Smooth muscle cell (in vitro differentiated cells): ENCODE measurements at regions not wholly inside any gene's neighbourhood (a gene's known extent, or its start where the extent isn't known, plus 50 kb on each side); places are given as distances from the start of the nearest gene placed in this dataset.

Experiments
- DNase-seq: peaks from one replicate; lab custom pipeline; 2025; ENCODE audit not compliant: unreplicated experiment; lab: John Stamatoyannopoulos, UW
- H2AFZ ChIP-seq: fragments of 200-600 bp; sonication (generic); 2 replicates; pipeline ENCODE4 v1.6.0; 2016; ENCODE audit warnings: antibody characterized with exemption, low read depth, mild to moderate bottlenecking
- H3F3A ChIP-seq: fragments of 200-600 bp; sonication (generic); 2 replicates; pipeline ENCODE4 v1.6.0; 2017; ENCODE audit warnings: antibody characterized with exemption, low read depth
- H3K27ac ChIP-seq: fragments of 200-600 bp; sonication (generic); 2 replicates; pipeline ENCODE4 v1.5.1; 2016; ENCODE audit warnings: low read depth, mild to moderate bottlenecking
- H3K27me3 ChIP-seq: fragments of 200-600 bp; sonication (generic); 2 replicates; pipeline ENCODE4 v1.6.1; 2016; ENCODE audit warnings: low read depth, mild to moderate bottlenecking
- H3K36me3 ChIP-seq: fragments of 200-600 bp; sonication (generic); 2 replicates; pipeline ENCODE4 v1.5.1; 2016; ENCODE audit warnings: low read depth
- H3K4me1 ChIP-seq: fragments of 200-600 bp; sonication (generic); 2 replicates; pipeline ENCODE4 v1.5.1; 2016; ENCODE audit warnings: low read depth
- H3K4me2 ChIP-seq: fragments of 200-600 bp; sonication (generic); 2 replicates; pipeline ENCODE4 v1.6.0; 2016; ENCODE audit warnings: mild to moderate bottlenecking
- H3K4me3 ChIP-seq: fragments of 200-600 bp; sonication (generic); 2 replicates; pipeline ENCODE4 v1.5.1; 2016; ENCODE audit warnings: mild to moderate bottlenecking
- H3K79me2 ChIP-seq: fragments of 200-600 bp; sonication (generic); 2 replicates; pipeline ENCODE4 v1.6.0; 2016; ENCODE audit warnings: low read depth, mild to moderate bottlenecking
- H3K9ac ChIP-seq: fragments of 200-600 bp; sonication (generic); 2 replicates; pipeline ENCODE4 v1.6.0; 2016; ENCODE audit warnings: low read depth
- H3K9me3 ChIP-seq: fragments of 200-600 bp; sonication (generic); replicated peaks from 2 replicates; pipeline ENCODE4 v1.5.1; 2016; ENCODE audit warnings: low read depth
- H4K20me1 ChIP-seq: fragments of 200-600 bp; sonication (generic); 2 replicates; pipeline ENCODE4 v1.6.0; 2016; ENCODE audit warnings: low read depth
- WGBS: methylation state at CpG from one replicate; pipeline ENCODE4 v1.1.7; 2016; ENCODE audit warnings: low lambda C conversion rate; 5-methylcytosine and 5-hydroxymethylcytosine counted together
- TF ChIP-seq, protein P1 (sequence below): fragments of 200-600 bp; sonication (generic); IDR thresholded peaks from 2 replicates; pipeline ENCODE4 v1.5.1; 2017; ENCODE audit warnings: borderline replicate concordance, mild to moderate bottlenecking, antibody characterized with exemption; ENCODE audit not compliant: insufficient read depth, poor library complexity, severe bottlenecking

GRCh38 chr12:27385766-27386564, 53.3 kb downstream of the BMAL2 start:
- no peak overlapping the region for H3K4me3 ChIP-seq
- DNase-seq, result no peak
- TF ChIP-seq, protein P1, sequence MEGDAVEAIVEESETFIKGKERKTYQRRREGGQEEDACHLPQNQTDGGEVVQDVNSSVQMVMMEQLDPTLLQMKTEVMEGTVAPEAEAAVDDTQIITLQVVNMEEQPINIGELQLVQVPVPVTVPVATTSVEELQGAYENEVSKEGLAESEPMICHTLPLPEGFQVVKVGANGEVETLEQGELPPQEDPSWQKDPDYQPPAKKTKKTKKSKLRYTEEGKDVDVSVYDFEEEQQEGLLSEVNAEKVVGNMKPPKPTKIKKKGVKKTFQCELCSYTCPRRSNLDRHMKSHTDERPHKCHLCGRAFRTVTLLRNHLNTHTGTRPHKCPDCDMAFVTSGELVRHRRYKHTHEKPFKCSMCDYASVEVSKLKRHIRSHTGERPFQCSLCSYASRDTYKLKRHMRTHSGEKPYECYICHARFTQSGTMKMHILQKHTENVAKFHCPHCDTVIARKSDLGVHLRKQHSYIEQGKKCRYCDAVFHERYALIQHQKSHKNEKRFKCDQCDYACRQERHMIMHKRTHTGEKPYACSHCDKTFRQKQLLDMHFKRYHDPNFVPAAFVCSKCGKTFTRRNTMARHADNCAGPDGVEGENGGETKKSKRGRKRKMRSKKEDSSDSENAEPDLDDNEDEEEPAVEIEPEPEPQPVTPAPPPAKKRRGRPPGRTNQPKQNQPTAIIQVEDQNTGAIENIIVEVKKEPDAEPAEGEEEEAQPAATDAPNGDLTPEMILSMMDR, result no peak
- 80% methylated on average over 10 of the region's 10 CpGs for WGBS
- no peaks in the 10 kb centered on the region for H3K4me1 ChIP-seq
- no peaks in the 10 kb centered on the region for H3K9me3 ChIP-seq
- no peak overlapping the region for H3K27ac ChIP-seq
- H3K36me3 ChIP-seq, result no peaks in the 10 kb centered on the region
- peaks cover 5% of the 10 kb centered on the region for H3F3A ChIP-seq
- no peaks in the 10 kb centered on the region for H4K20me1 ChIP-seq
- no peaks in the 10 kb centered on the region for H3K27me3 ChIP-seq
- H2AFZ ChIP-seq, result no peak overlapping the region
- no peak overlapping the region for H3K4me2 ChIP-seq
- H3K9ac ChIP-seq, result no peak overlapping the region
- no peaks in the 10 kb centered on the region for H3K79me2 ChIP-seq

DNA sequence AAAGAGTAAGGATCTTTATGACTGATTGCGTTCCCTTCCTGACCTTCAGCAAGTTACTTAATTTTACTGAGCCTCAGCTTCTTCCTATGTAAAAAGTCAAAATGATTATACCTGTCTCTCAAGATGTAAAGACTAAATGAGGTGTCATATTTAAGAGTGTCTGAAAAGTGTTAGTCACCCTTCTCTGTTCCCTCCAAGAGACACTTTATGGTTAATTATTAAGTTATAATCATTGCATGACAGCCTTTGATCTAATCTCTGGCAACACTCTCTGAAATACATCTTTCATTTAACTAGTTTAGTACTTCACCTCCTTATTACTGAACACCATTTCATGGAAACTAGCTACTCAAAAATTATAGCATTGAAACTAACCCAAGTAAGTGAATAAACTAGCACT, 54.8 kb downstream of the BMAL2 start:
- Histone ChIP-seq H3K4me2 (no peak overlapping the region), H3K9me3 (no peaks in the 10 kb centered on the region), H3K4me3 (no peak overlapping the region), H3K36me3 (no peaks in the 10 kb centered on the region), H2AFZ (no peak overlapping the region), H3K79me2 (no peaks in the 10 kb centered on the region), H3K4me1 (no peaks in the 10 kb centered on the region), H3K27ac (no peak overlapping the region), H3K27me3 (no peaks in the 10 kb centered on the region), H3K9ac (no peak overlapping the region), H4K20me1 (no peaks in the 10 kb centered on the region), H3F3A (peaks cover 5% of the 10 kb centered on the region)
- DNase-seq, result no peak
- WGBS, result 96% methylated on average over 1 of the region's 1 CpG
- TF ChIP-seq, protein P1, result no peak

- no peaks in the 10 kb centered on the region for H3K27me3 ChIP-seq
- 98% methylated on average over 1 of the region's 1 CpG for WGBS
- TF ChIP-seq, protein P1, result no peak
- no peaks in the 10 kb centered on the region for H4K20me1 ChIP-seq
- no peak overlapping the region for H3K4me3 ChIP-seq
- DNase-seq, result no peak
- H3K27ac ChIP-seq, result no peak overlapping the region
- H3K36me3 ChIP-seq, result no peaks in the 10 kb centered on the region
- H3K4me2 ChIP-seq, result no peak overlapping the region
- H3K4me1 ChIP-seq, result no peaks in the 10 kb centered on the region
- H3K9me3 ChIP-seq, result no peaks in the 10 kb centered on the region
- no peak overlapping the region for H2AFZ ChIP-seq
- no peaks in the 10 kb centered on the region for H3K79me2 ChIP-seq
- H3F3A ChIP-seq, result peaks cover 3% of the 10 kb centered on the region
- H3K9ac ChIP-seq, result no peak overlapping the region
Observed at GRCh38 chr12:27388650-27389049, 56.0 kb downstream of the BMAL2 start.

DNA sequence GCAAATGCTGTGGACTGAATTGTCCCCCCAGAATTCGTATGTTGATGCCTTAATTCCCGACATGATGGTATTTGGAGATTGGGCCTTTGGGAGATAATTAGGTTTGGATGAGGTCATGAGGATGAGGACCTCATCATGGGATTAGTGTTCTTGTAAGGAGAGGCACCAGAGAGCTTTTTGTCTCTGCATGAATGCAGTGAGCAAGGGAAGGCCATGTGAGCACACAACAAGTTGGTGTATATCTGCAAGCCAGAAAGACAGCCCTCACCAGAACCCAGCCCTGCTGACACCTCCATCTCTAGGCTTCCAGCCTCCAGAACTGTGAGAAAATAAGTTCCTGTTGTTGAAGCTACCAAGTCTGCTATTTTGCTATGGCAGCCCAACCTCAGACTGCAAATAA, 51.9 kb upstream of the SMCO2 start:
- no peaks in the 10 kb centered on the region for H3K27me3 ChIP-seq
- no peak overlapping the region for H2AFZ ChIP-seq
- no peak overlapping the region for H3K4me3 ChIP-seq
- no peak overlapping the region for H3K9ac ChIP-seq
- H3K79me2 ChIP-seq, result no peaks in the 10 kb centered on the region
- H3K4me2 ChIP-seq, result no peak overlapping the region
- no peaks in the 10 kb centered on the region for H4K20me1 ChIP-seq
- H3F3A ChIP-seq, result no peaks in the 10 kb centered on the region
- H3K9me3 ChIP-seq, result no peaks in the 10 kb centered on the region
- H3K4me1 ChIP-seq, result no peaks in the 10 kb centered on the region
- no peak overlapping the region for H3K27ac ChIP-seq
- TF ChIP-seq, protein P1, result no peak
- no peak for DNase-seq
- no peaks in the 10 kb centered on the region for H3K36me3 ChIP-seq
- WGBS, result 89% methylated on average over 2 of the region's 2 CpGs
